GM18861 (cell line): ENCODE measurements at regions not wholly inside any gene's neighbourhood (a gene's known extent, or its start where the extent isn't known, plus 50 kb on each side); places are given as distances from the start of the nearest gene placed in this dataset.
"Not testable (repeated sequence)": the region's sequence is repeated elsewhere in the genome, so short reads cannot be mapped to it uniquely, and the experiment has no call there.

Source experiments
- ATAC-seq: cut with Tn5 transposase; IDR thresholded peaks from one replicate; pipeline ENCODE4 v1.9.1; 2021; ENCODE audit not compliant: unreplicated experiment

- no peak for ATAC-seq
These were observed 269.0 kb downstream of the OXSM start for GRCh38 chr3:26058901-26059321.

- no peak for ATAC-seq
These were observed 272.1 kb downstream of the OXSM start for GRCh38 chr3:26061947-26062346.

GRCh38 chr3:26064297-26064696 is 274.4 kb downstream of the OXSM start:
- no peak for ATAC-seq

DNA sequence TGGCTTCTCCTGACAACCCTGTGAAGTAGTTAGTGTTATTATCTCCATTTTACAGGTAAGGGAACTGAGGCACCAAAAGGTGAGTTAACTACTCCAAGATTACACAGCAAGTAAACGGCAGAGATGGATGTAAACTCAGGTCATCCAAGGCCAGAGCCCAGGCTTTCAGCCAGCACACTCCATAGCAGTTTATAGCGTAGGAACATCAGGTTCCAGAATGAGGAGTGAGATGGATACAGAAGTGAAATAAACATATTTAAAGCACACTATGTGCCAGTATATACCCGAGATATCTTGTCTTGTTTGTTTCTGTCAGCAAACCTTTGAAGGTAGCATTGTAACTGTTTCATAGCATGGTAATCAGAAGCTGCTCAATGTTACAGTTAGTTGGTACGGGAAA is 279.0 kb downstream of the OXSM start:
- ATAC-seq: no peak

GRCh38 chr3:26070854-26071253 is 281.0 kb downstream of the OXSM start:
- ATAC-seq: no peak

DNA sequence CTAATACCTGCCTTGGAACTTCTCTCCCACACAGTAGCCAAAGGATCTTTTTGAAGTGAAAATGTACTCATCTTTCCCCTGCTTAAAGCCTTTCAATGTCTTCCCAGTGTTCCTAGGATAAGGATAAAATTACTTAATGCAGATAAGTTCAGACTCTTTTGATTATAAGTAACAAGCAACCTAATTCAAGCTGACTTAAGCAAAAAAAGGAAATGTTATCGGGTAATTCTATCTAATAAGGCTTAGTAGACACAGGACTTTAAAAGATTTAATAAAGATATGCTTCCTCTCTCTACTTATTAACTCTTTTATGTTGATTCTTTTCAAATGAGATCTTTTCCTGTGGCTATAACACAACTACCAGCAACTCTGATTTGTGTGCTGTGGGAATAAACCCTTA is 284.2 kb downstream of the OXSM start:
- no peak for ATAC-seq

DNA sequence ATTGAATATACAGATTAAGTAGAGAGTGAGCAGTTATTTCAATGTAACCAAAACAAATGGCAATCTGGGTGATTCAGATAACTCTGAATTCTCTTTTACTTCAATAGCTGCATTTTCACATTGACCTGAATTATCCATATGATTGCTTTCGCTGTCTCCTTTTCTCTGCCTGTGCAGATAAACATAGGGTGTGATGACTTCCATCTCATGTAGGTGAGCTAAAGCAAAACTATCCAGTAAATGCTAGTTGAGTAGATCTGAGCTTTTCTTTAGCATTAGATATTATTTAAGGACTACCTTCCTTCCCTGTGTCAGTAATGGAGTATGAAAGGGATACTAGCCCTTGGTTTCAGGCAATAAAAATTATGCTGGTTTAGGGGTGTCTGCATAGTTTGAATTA is 288.6 kb downstream of the OXSM start:
- no peak for ATAC-seq

GRCh38 chr3:26081166-26081565 is 291.3 kb downstream of the OXSM start:
- ATAC-seq: no peak

GRCh38 chr3:26081806-26082205 is 291.9 kb downstream of the OXSM start:
- ATAC-seq: no peak

DNA sequence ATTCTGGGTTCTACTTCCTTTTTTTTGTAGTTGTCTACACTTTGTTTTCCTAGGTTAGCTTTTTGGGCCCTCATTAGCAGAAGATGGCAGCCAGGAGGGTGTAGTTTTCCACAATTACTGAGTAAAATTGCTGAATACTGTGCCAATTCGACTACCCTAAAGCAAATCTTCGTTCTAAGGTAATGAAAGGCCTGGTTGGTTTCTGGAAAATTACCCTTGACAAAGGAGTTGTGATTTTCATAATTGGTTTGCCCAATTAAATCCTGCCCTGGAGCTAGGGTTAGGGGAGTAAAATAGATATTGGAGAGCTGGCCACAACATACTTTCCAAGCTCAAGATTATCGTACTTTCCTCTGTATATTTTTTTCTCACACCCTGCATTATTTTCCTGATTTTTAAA is 293.0 kb downstream of the OXSM start:
- ATAC-seq: no peak

DNA sequence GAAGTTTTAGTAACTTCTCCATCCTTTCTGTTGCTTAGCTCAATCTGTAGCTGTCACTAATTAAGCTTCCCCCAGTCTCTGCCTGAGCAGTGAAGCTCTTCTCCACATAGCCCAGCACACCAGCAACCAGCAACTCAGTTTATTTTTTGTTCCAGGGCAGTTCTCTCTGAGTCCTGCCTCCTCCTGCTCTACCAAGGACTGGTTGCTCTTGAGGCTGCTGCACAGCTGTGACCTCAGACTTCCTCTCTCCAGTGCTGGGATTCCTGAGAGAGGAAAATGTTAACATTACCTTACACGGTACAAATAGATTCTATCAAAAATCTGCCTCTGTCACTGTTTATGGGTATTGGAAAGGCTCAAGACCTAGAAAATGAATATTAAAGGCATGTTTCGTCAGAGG is 294.7 kb downstream of the OXSM start:
- no peak for ATAC-seq

DNA sequence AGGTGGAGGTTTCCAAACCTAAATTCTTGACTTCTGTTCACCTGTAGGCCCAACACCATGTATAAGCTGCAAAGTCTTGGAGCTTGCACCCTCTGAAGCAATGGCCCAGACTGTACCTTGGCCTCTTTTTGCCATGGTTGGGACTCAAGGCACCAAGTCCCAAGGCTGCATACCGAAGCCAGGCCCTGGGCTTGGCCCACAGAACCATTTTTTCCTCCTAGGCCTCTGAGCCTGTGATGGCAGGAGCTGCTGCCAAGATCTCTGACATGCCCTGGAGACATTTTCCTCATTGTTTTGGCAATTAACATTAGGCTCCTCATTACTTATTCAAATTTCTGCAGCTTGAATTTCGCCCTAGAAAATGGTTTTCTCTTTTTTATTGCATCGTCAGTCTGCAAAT is 297.9 kb downstream of the OXSM start:
- no peak for ATAC-seq

DNA sequence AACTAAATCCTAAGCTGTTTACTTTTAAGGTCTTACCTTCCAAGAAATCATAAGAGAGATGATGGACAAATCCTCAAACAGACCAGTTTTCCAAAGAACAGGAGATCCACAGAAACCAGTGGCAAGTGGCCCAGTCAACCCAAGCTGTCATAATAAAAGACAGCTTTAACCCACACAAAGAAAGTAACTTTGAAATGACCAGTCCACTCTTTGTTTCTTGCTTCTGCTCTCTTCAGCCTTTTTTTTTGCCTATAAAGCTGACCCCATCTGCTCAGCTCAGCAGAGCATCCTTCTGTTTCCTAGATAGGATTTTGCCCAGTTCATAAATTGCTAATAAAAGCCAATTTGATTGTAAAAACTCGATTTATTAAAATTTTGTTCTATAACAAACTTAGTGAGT is 299.4 kb downstream of the OXSM start:
- no peak for ATAC-seq

DNA sequence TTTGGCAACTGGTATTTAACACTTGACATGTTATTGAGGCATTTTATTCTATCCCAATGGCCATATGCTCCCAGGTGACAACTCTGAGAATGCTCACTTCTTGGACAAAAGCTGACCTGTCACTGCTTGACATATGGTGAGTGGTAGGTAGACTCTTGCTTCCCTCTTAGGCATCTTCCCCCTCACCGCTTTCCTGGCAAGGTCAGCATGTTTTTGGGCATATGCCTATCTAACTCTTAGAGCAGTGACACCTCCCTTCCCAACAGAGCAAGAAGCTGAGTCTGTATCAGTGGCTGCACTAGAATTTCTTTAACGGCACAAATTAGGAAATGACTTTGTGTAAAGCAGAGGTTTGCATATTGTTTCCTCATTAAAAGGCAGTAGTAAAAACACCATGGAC is 300.7 kb downstream of the OXSM start:
- ATAC-seq: no peak

DNA sequence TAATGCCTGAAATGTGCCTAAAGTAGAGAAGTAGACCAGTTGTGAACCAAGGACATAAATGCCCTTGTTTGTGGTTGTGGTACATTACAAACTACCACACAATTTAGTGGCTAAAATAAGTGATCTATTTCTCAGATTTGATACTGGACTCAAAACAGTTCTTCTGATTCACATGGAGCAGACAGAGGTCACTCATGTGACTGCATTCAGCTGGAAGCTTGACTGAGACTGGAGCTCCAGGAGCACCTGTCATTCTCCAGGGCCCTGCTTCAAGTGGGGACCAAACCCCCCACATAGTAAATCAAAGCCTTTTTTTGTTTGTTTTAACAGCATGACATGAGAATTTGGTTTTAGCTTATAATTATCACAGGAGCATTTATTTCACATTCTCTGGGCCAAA is 301.2 kb downstream of the OXSM start:
- ATAC-seq: no peak

DNA sequence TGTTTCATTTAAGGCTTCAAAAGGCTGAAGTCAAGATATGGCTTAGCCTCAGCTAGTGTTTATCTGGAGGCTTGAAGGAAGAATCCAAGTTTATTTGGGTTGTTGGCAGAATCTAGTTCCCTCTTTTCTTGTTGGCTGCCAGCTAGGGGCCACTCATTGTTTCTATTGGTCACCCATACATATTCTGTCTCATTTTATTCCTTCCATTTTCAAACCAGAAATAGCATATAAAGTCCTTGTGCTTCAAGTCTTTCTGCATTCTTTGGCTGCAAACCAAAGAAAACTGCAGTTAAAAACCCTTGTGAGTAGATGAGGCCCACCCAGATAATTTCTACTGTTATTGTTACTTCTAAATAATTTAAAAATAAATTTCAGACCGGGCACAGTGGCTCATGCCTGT is 301.7 kb downstream of the OXSM start:
- ATAC-seq: no peak

DNA sequence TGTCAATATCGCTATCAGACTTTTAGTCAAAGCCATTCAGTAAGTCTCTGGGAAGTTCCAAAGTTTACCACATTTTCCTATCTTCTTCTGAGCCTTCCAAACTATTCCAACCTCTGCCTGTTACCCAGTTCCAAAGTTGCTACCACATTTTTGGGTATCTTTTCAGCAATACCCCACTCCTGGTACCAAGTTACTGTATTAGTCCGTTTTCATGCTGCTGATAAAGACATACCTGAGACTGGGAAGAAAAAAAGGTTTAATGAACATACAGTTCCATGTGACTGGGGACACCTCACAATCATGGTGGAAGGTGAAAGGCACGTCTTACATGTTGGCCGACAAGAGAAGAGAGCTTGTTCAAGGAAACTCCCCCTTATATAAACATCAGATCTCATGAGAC is 307.2 kb downstream of the OXSM start:
- ATAC-seq: not testable (repeated sequence)

DNA sequence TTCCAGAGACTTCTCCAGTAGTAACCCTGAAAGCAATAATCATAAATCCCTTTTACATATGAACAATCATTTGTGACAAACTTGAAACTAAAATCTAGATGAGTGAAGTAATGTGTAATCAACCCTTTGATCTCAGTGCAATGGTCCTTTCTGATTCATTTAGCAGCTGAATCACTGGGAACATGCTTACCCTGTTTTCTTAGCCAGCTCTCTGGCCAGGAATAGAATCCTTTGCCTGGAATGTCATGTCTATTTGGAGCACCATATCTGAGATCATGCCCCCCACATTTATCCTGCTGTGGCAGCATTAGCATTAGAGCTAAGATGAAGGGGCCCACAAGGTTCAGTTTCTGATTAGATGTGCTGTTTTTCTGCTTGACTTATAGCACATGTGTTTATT is 309.8 kb downstream of the OXSM start:
- ATAC-seq: no peak

GRCh38 chr3:26100176-26100575 is 310.3 kb downstream of the OXSM start:
- ATAC-seq: no peak

- ATAC-seq: no peak
These were observed 312.5 kb downstream of the OXSM start for GRCh38 chr3:26102376-26102775.

DNA sequence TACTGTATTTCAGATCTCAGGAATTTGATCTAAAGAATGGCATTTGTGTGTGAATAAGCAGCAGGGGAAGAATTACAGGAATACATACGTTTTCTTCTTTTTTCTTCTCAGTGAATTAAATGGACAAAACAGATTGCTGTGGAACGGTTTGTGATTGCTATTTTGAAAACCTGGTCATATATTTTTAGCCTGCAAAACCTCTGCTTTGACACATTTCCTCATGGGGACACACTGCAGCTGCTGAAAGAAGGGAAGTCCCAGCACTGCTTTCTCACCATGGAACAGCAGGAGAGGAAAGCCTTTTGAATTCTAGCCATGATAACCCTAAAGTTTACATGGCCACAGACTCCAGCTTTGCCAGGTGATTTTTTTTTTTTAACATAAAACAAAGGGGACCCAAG is 315.0 kb downstream of the OXSM start:
- no peak for ATAC-seq

DNA sequence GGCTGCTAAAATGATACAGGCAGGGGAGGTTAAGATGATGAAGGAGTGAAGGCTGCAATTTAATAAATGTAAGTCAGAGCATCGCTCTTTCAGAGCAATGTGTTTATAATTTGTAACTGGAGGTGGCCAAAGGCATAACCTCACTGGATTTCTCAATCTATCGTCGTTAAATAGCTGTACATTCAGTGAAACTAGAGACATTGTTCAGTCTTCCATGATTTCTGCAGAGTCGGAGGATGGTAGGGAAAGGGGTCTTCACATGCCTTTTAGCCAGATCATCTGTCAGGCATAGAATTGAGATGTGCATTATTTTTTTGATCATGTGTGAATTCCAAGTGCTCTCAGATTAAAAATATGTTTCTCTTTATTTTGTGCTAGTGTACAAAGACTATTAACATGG is 315.4 kb downstream of the OXSM start:
- no peak for ATAC-seq

DNA sequence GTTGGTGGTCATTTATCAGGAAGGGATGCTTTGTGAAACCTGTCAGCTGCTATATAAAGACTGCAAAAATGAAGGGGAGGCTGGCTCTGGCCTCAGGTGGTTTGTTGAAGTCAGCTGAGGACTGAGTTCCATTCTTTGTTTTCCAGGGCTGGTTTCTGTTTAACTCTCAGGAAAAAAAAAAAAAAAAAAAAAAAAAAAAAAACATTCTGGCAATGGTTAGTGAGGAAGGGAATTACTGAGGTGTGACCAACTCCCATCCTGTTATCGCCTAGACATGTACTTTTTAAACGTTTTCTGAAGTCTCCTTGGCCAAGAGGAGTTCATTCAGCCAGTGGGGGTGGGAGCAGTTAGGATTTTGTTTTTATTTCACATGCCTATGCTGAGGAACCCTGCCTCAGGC is 316.3 kb downstream of the OXSM start:
- ATAC-seq: no peak

GRCh38 chr3:26108846-26109489 is 319.1 kb downstream of the OXSM start:
- no peak for ATAC-seq
